ENCODE measurements at regions not wholly inside any gene's neighbourhood (a gene's known extent, or its start where the extent isn't known, plus 50 kb on each side); places are given as distances from the start of the nearest gene placed in this dataset.
"Not testable (repeated sequence)": the region's sequence is repeated elsewhere in the genome, so short reads cannot be mapped to it uniquely, and the experiment has no call there.

GRCh38 chr2:67623741-67624140 lies 226.6 kb downstream of the ETAA1 start:
- H3K36me3 ChIP-seq (ENCODE audit: insufficient read depth, low read length); H3K9me2 ChIP-seq (replicated peaks; ENCODE audit: insufficient read depth, low read length); H3K79me2 ChIP-seq (ENCODE audit: low read length); H3K4me1 ChIP-seq (ENCODE audit: low read length); H2AFZ ChIP-seq (ENCODE audit: low read length); H3K4me3 ChIP-seq (ENCODE audit: low read length); DNase-seq; H3K9me3 ChIP-seq (ENCODE audit: low read length); H4K20me1 ChIP-seq (ENCODE audit: insufficient read depth, low read depth, low read length); H3K4me2 ChIP-seq (ENCODE audit: low read depth, low read length, poor library complexity, severe bottlenecking); H3K9ac ChIP-seq (ENCODE audit: low read length); H3K27me3 ChIP-seq (ENCODE audit: low read length); H3K27ac ChIP-seq (ENCODE audit: low read length): not testable (repeated sequence)

DNA sequence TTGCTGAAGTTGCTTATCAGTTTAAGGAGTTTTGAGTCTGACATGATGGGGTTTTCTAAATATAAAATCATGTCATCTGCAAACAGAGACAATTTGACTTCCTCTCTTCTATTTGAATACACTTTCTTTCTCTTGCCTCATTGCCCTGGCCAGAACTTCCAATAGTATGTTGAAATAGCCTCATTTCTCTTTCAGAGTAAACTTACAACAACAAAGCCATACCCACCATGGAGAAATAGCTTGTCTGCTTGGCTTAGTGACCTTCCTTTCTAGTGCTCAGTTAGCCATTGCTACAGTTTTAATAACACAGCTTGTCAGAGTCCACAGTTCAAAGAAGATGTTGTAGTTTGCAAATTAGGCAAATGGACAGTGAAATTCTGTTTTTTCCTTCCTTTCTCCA lies 228.0 kb downstream of the ETAA1 start:
- Histone ChIP-seq H3K4me1 (ENCODE audit: low read length) (peaks cover 5% of the 10 kb centered on the region), H3K4me2 (ENCODE audit: low read depth, low read length, poor library complexity, severe bottlenecking) (no peak overlapping the region), H3K36me3 (ENCODE audit: insufficient read depth, low read length) (no peaks in the 10 kb centered on the region), H3K9me3 (ENCODE audit: low read length) (no peaks in the 10 kb centered on the region), H2AFZ (ENCODE audit: low read length) (no peak overlapping the region), H3K9ac (ENCODE audit: low read length) (no peak overlapping the region), H3K27ac (ENCODE audit: low read length) (no peak overlapping the region), H3K4me3 (ENCODE audit: low read length) (no peak overlapping the region), H3K79me2 (ENCODE audit: low read length) (no peaks in the 10 kb centered on the region), H4K20me1 (ENCODE audit: insufficient read depth, low read depth, low read length) (no peaks in the 10 kb centered on the region), H3K9me2 (replicated peaks; ENCODE audit: insufficient read depth, low read length) (no peaks in the 10 kb centered on the region), H3K27me3 (ENCODE audit: low read length) (no peaks in the 10 kb centered on the region)
- no peak for DNase-seq

GRCh38 chr2:67625690-67626475 lies 228.8 kb downstream of the ETAA1 start:
- no peaks in the 10 kb centered on the region for H3K36me3 ChIP-seq (ENCODE audit: insufficient read depth, low read length)

DNA sequence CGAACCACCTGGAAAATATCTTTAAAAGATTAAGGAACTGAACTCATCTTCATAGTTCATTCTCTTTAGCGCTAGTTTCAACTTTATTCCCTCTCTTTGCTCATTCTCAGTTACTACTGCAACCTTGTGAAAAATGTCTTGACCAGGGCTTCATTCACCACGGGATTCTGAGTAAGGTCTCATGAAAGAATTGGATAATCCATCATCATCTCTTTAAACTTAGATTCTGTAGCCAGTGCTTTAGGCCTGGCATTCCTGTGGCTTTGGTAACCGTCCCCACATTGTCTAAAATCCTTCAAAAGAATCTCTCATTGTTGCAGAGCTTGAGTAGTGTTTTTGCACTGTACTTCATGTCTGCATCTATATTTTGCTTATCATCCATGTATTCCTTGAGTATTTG lies 229.5 kb downstream of the ETAA1 start:
- Histone ChIP-seq H3K4me3 (ENCODE audit: low read length) (no peak overlapping the region), H3K27ac (ENCODE audit: low read length) (no peak overlapping the region)

More at GRCh38 chr2:67625690-67626475, 228.8 kb downstream of the ETAA1 start:
- Histone ChIP-seq H3K4me2 (ENCODE audit: low read depth, low read length, poor library complexity, severe bottlenecking) (no peak overlapping the region), H2AFZ (ENCODE audit: low read length) (no peak overlapping the region), H3K4me1 (ENCODE audit: low read length) (peaks cover 5% of the 10 kb centered on the region), H3K4me3 (ENCODE audit: low read length) (no peak overlapping the region), H3K27ac (ENCODE audit: low read length) (no peak overlapping the region), H3K27me3 (ENCODE audit: low read length) (no peaks in the 10 kb centered on the region), H4K20me1 (ENCODE audit: insufficient read depth, low read depth, low read length) (no peaks in the 10 kb centered on the region), H3K9ac (ENCODE audit: low read length) (no peak overlapping the region), H3K79me2 (ENCODE audit: low read length) (no peaks in the 10 kb centered on the region), H3K9me3 (ENCODE audit: low read length) (no peaks in the 10 kb centered on the region), H3K9me2 (replicated peaks; ENCODE audit: insufficient read depth, low read length) (no peaks in the 10 kb centered on the region)
- DNase-seq, result no peak

DNA sequence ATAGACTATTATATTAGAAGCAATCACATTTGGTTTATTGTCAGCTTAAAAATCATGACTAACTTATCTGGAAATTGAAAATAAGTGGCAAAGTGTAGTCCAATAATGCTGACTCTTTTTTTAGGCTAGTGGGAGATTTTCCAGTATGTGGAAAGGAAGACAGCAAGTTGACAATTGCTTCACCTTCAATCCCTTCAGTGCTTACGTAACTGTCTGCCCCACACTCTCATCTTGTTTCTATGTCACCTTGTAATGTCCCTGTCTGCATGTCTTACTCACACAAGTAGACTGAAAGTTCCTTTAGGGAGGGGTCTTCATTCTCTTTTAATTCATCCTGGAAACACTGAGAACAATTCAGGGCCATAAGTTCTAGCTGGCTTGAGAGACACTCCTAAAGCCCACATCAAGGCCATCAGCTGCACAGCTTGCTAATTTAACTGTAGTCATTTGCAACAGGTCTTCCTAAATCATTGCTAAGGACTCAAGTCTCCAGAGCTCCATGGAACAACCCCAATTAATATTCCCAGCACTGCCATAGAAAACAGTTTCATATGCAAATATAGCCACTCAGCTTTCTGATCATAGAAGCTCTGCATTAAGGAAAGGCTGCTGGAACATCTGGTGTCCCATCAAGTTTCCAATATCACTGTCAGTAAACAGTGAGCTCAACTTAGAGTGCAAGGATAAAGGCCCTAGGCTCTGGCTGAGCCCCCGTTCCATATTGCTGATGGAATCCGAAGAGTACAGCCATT lies 230.5 kb downstream of the ETAA1 start:
- Histone ChIP-seq H3K27ac (ENCODE audit: low read length) (no peak overlapping the region), H3K4me2 (ENCODE audit: low read depth, low read length, poor library complexity, severe bottlenecking) (no peak overlapping the region), H2AFZ (ENCODE audit: low read length) (no peak overlapping the region), H3K9ac (ENCODE audit: low read length) (no peak overlapping the region), H3K9me3 (ENCODE audit: low read length) (no peaks in the 10 kb centered on the region), H3K9me2 (replicated peaks; ENCODE audit: insufficient read depth, low read length) (no peaks in the 10 kb centered on the region), H3K4me1 (ENCODE audit: low read length) (peaks cover 12% of the 10 kb centered on the region), H3K27me3 (ENCODE audit: low read length) (no peaks in the 10 kb centered on the region), H3K4me3 (ENCODE audit: low read length) (no peak overlapping the region), H3K36me3 (ENCODE audit: insufficient read depth, low read length) (no peaks in the 10 kb centered on the region), H3K79me2 (ENCODE audit: low read length) (no peaks in the 10 kb centered on the region), H4K20me1 (ENCODE audit: insufficient read depth, low read depth, low read length) (no peaks in the 10 kb centered on the region)
- no peak for DNase-seq

More for the DNA sequence above, 229.5 kb downstream of the ETAA1 start:
- H3K9me2 ChIP-seq (replicated peaks; ENCODE audit: insufficient read depth, low read length), result no peaks in the 10 kb centered on the region
- no peaks in the 10 kb centered on the region for H3K9me3 ChIP-seq (ENCODE audit: low read length)
- H3K9ac ChIP-seq (ENCODE audit: low read length), result no peak overlapping the region
- no peak overlapping the region for H2AFZ ChIP-seq (ENCODE audit: low read length)
- H3K4me1 ChIP-seq (ENCODE audit: low read length), result peaks cover 9% of the 10 kb centered on the region
- no peak for DNase-seq
- H3K36me3 ChIP-seq (ENCODE audit: insufficient read depth, low read length), result no peaks in the 10 kb centered on the region
- H3K4me2 ChIP-seq (ENCODE audit: low read depth, low read length, poor library complexity, severe bottlenecking), result no peak overlapping the region
- no peaks in the 10 kb centered on the region for H4K20me1 ChIP-seq (ENCODE audit: insufficient read depth, low read depth, low read length)
- no peaks in the 10 kb centered on the region for H3K79me2 ChIP-seq (ENCODE audit: low read length)
- H3K27me3 ChIP-seq (ENCODE audit: low read length), result no peaks in the 10 kb centered on the region

- H3K79me2 ChIP-seq (ENCODE audit: low read length), result no peaks in the 10 kb centered on the region
- H2AFZ ChIP-seq (ENCODE audit: low read length), result no peak overlapping the region
- H3K4me2 ChIP-seq (ENCODE audit: low read depth, low read length, poor library complexity, severe bottlenecking), result no peak overlapping the region
- H3K4me1 ChIP-seq (ENCODE audit: low read length), result peaks cover 23% of the 10 kb centered on the region
- no peak for DNase-seq
- no peak overlapping the region for H3K9ac ChIP-seq (ENCODE audit: low read length)
- H3K9me2 ChIP-seq (replicated peaks; ENCODE audit: insufficient read depth, low read length), result no peaks in the 10 kb centered on the region
- H4K20me1 ChIP-seq (ENCODE audit: insufficient read depth, low read depth, low read length), result no peaks in the 10 kb centered on the region
- H3K36me3 ChIP-seq (ENCODE audit: insufficient read depth, low read length), result no peaks in the 10 kb centered on the region
- no peak overlapping the region for H3K4me3 ChIP-seq (ENCODE audit: low read length)
- H3K27ac ChIP-seq (ENCODE audit: low read length), result no peak overlapping the region
- H3K27me3 ChIP-seq (ENCODE audit: low read length), result no peaks in the 10 kb centered on the region
- H3K9me3 ChIP-seq (ENCODE audit: low read length), result no peaks in the 10 kb centered on the region
Measured at GRCh38 chr2:67628892-67629291, 231.8 kb downstream of the ETAA1 start.

DNA sequence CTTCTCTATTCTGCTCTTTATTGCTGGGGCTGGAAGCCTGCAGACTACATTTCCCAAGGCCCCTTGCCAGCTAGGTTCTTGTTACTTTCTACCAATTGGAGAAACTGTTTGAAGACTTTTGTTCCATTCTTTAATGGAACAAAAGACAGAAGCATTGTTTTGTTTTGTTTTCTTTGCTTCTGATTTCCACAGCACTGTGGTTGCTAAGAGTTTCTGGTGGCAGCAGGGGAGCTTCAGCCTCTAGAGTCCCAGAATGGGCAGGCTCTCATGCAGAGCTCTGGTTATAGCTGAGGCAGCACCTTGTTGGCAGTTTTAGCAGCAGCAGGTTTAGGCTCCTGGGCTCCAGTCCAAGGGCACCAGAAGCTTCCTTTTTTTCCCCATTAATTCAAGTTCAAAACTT lies 234.3 kb downstream of the ETAA1 start:
- Histone ChIP-seq H3K27ac (ENCODE audit: low read length) (no peak overlapping the region), H3K36me3 (ENCODE audit: insufficient read depth, low read length) (no peaks in the 10 kb centered on the region), H3K4me2 (ENCODE audit: low read depth, low read length, poor library complexity, severe bottlenecking) (no peak overlapping the region), H3K4me1 (ENCODE audit: low read length) (peaks cover 20% of the 10 kb centered on the region), H2AFZ (ENCODE audit: low read length) (no peak overlapping the region), H3K9me3 (ENCODE audit: low read length) (no peaks in the 10 kb centered on the region), H3K79me2 (ENCODE audit: low read length) (no peaks in the 10 kb centered on the region), H3K27me3 (ENCODE audit: low read length) (no peaks in the 10 kb centered on the region), H4K20me1 (ENCODE audit: insufficient read depth, low read depth, low read length) (no peaks in the 10 kb centered on the region), H3K9me2 (replicated peaks; ENCODE audit: insufficient read depth, low read length) (no peaks in the 10 kb centered on the region), H3K9ac (ENCODE audit: low read length) (no peak overlapping the region), H3K4me3 (ENCODE audit: low read length) (no peak overlapping the region)
- DNase-seq, result peak; percentile 46

- Histone ChIP-seq H3K9ac (ENCODE audit: low read length) (no peak overlapping the region), H3K36me3 (ENCODE audit: insufficient read depth, low read length) (no peaks in the 10 kb centered on the region), H3K4me1 (ENCODE audit: low read length) (peaks cover 20% of the 10 kb centered on the region), H2AFZ (ENCODE audit: low read length) (peak overlapping the region; percentile 4; the same call in 1 of the 2 replicates), H4K20me1 (ENCODE audit: insufficient read depth, low read depth, low read length) (no peaks in the 10 kb centered on the region), H3K27ac (ENCODE audit: low read length) (no peak overlapping the region), H3K9me2 (replicated peaks; ENCODE audit: insufficient read depth, low read length) (no peaks in the 10 kb centered on the region), H3K4me2 (ENCODE audit: low read depth, low read length, poor library complexity, severe bottlenecking) (peak overlapping the region; percentile 16), H3K9me3 (ENCODE audit: low read length) (no peaks in the 10 kb centered on the region), H3K4me3 (ENCODE audit: low read length) (no peak overlapping the region), H3K27me3 (ENCODE audit: low read length) (no peaks in the 10 kb centered on the region), H3K79me2 (ENCODE audit: low read length) (no peaks in the 10 kb centered on the region)
- DNase-seq, result peak; percentile 58
Measured at GRCh38 chr2:67633212-67633856, 236.2 kb downstream of the ETAA1 start.

All from Karpas-422 (cell line).